NCI-H1694 (cell line): ENCODE measurements at regions not wholly inside any gene's neighbourhood (a gene's known extent, or its start where the extent isn't known, plus 50 kb on each side); places are given as distances from the start of the nearest gene placed in this dataset.
"Not testable (repeated sequence)": the region's sequence is repeated elsewhere in the genome, so short reads cannot be mapped to it uniquely, and the experiment has no call there.

Experiments
- DNase-seq: peaks from one replicate; lab custom pipeline; 2025; lab: John Stamatoyannopoulos, UW

DNA sequence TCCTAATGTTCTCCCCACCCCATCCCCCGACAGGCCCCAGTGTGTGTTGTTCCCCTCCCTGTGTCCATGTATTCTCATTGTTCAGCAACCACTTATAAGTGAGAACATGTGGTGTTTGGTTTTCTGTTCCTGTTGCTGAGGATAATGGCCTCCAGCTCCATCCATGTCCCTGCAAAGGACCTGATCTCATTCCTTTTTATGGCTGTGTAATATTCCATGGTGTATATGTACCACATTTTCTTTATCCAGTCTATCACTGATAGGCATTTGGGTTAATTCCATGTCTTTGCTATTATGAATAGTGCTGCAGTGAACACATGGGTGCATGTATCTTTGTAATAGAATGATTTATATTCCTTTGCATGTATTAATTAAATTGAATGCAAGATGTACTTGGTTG, 104.8 kb upstream of the WIPF3 start:
- DNase-seq = not testable (repeated sequence)

DNA sequence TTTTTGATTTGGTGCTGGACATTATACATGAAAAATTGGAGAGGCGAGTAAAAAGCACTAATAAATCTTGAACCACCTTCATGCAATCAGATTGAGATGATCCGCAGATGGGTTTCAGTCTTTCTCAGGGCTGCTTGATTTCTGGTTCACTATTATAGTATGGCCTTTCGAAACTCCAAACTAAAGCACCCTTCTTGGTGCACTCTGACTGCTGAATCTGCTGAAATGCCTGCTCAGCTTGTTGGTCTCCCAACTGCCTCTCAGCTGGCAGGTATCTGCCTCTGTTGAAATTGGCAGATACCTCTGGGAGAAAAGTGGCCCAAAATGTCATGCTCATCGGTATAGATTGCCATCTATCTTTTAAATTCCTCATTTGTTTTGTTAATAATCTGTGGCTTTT, 102.5 kb upstream of the WIPF3 start:
- DNase-seq = not testable (repeated sequence)

DNA sequence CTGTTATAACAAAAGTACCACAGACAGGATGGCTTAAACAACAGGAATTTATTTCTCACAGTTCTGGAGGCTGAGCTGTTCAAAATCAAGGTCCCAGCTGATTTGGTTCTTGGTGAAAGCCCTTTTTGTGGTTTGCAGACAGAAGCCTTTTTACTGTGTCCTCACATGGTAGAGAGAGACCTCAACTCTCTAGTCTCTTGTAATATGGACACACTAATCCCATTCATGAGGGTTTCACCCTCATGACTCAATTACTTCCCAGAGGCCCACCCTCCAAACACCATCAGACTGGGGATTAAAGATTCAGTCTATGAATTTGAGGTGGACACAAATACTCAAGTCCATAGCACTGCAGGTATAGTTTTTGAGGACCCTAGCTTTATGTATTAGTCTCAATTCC, 97.3 kb upstream of the WIPF3 start:
- not testable (repeated sequence) for DNase-seq

DNA sequence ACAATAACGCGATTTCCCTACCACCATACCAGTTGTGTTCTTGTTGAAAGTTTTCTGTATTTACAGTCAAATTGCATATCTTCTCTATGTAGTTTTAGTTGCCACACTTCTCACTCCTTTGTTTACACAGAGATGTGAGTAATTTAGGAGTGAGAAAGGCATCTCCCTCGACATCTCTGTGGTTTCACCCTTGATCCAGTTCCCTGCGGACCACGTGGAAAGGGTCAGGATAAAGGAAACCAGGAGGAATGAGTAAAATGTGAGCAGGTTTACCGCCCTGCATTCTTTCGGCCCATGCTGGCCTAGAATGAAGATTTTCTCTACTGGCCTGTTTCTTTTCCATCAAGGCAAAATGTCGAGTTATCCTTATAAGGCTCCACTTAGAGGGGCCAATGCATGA, 83.2 kb upstream of the WIPF3 start:
- DNase-seq = not testable (repeated sequence)

DNA sequence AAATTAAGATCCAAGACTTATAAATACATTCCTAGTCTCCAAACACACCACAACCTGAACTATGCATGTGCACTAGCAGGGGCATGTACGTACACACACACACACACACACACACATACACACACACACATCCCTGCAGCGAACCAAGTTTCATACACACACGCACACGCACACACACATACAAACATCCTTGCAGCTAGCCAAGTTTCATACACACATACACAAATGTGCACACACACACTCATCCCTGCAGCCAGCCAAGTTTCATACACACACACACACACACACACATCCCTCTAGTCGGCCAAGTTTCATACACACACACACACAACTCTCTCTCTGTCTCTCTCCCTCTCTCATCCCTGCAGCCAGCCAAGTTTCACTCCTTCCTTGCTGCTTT, 82.7 kb upstream of the WIPF3 start:
- DNase-seq = no peak

DNA sequence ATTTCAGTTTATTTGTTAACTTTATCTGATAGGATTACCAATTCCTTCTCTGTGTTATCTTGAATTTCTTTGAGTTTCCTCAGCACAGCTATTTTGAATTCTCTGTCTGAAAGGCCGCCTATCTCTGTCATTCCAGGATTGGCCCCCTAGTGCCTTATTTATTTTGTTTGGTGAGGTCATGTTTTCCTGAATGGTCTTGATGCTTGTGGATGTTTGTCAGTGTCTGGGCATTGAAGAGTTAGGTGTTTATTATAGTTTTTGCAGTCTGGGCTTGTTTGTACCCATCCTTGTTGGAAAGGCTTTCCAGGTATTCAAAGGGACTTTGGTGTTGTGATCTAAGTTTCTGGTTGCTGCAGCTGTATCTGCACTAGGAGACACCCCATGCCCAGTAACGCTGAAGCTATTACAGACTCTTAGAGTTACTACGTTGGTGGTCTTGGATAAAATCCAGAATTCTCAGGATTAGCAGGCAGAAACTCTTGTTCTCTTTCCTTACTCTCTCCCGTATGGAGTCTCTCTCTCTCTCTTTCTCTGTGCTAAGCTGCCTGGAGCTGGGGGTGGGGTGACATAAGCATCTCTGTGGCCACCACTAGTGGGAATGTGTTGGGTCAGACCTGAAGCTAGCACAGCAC, 76.7 kb upstream of the WIPF3 start:
- not testable (repeated sequence) for DNase-seq

DNA sequence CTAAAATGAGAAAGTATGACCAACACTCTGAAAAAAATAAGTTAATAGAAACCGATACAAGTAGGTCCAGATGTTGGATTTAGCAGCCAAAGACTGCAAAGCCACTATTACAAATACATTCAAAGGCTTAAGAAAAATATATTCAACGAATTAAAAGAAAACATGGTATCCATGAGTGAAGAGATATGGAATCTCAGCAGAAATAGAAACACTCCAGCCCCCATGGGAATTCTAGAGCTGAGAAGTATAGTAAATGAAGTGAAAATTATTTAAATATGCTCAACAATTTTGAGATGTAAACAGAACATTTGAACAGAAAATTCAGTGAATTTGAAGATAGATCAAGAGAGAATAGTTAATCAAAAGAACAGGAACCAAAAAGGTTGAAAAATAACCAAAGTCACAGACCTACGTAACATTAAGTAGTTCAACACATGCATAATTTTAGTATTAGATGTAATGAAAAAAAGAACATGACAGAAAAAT, 72.0 kb upstream of the WIPF3 start:
- DNase-seq = no peak

DNA sequence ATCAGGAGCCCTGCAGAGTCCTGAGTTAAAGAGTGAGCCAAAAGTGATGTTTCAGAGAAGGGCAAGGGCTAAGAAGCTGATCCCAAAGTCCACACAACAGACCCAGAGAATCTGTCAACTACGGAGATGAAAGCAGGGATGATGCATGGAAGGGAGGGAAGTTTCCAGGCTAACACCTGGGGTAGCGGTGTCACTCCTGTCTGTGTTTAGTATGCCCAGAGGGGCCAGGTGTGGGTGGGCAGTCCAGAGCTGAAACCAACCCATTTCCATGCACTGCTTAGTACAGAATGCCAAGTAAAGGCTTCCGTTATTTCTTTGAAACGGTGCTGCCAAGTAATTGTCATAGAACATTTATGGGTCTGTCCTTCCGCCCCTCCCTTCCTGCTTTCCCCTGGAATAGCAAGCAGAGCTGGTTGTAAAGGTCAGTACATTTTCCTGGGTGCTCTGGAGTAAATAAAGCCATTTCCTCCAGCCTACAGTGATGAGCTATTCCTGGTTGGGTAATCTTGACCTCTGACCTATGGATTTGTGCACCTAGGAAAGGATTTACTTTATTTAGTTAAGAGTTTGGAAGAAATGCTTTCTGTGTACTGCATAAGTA, 58.6 kb upstream of the WIPF3 start:
- not testable (repeated sequence) for DNase-seq

DNA sequence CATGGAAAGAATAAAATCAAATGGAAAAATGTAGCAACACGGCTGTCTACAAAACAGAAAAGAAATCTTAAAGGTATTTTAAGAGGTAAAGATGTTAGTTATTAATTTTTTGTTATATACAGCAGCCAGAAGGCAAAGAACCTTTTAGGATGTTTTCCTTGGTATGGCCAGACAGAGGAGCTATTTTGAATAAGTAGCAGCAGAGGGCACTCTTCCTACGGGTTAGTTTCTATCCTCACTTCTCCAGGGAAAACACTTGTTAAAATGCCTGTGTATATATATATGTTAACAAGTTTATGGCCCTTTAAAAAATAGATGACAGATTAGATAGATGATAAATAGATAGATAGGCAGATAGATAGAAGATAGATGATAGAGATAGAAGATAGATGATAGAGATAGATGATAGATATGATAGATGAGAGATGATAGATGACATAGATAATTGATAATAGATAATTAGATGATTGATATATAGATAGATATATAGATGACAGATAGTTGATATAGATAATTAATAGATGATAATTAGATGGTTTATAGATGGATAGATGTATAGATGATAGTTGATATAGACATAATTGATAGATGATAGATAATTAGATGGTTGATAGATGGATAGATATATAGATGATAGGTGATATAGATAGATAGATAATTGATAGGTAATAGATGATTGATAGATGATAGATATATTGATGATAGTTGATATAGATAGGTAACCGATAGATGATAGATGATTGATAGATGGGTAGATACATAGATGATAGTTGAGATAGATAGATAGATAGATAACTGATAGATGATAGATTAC, 57.8 kb upstream of the WIPF3 start:
- peak; percentile 47 for DNase-seq

DNA sequence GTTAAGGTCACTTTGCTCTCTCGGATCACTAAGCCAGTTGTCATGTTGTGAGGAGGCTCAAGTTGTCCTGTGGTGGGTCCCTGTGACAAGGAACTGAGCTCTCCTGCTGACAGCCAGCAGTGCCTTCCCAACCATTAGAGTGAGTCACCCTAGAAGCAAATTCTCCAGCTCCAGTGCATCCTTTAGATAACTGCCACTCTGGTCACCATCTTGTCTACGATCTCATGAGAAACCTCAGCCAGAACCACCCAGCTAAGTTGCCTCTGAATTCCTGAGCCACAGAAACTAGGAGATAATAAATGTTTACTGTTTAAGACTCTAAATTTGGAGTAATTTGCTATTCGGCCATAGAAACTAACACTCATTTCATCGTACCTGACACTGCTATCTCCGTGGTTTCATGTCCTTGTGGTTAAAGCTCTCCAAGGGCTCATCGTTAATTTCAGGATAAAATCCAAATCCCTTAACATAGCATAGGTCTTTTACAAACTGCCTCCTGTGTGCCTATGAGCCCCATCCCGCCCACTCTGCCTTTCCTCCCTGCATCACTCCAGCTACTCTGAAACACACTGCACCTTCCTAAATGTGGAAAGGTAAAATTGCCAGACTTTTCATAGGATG, 56.5 kb upstream of the WIPF3 start:
- no peak for DNase-seq

DNA sequence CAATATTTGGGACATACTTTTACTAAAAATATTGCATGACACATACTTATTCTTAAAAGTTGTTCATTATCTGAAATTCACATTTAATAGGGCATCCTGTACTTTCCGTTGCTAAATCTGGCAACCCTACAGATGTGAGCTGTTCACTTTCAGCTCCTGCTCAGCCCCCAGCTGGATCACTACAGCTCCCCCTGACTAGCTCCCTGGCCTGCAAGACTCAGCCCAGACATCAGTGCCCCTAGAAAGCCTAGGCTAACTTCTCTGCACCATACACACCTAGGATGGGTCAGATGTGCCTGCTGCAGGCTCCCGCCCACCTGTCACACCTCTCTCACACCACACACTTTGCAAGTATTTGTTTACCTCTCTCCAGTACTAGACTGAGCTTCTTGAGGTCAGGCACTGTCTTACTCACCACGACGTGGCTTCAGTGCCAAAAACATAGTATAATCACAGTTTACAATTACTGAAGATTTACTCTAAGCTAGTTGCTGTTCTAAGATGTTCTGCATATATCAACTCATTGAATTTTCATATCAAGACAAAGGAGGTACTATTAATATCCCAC, 55.9 kb upstream of the WIPF3 start:
- not testable (repeated sequence) for DNase-seq

DNA sequence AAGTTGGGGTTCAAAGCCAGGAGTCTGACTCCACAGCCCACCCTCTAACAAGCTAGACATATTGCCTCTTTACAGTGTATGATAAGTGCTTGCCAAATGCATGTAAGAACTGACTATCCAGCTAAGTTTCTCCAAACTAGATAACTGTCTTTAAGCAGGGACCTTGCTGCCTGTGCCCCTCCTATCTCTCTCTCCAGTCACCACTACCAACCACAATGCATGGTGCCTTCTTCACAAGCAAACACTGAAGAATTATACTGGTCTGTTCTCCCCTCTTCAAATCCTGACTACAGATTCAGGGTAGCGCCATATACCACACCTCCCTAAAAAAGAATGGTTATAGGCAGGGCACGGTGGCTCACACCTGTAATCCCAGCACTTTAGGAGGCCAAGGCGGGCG, 55.3 kb upstream of the WIPF3 start:
- DNase-seq = not testable (repeated sequence)

DNA sequence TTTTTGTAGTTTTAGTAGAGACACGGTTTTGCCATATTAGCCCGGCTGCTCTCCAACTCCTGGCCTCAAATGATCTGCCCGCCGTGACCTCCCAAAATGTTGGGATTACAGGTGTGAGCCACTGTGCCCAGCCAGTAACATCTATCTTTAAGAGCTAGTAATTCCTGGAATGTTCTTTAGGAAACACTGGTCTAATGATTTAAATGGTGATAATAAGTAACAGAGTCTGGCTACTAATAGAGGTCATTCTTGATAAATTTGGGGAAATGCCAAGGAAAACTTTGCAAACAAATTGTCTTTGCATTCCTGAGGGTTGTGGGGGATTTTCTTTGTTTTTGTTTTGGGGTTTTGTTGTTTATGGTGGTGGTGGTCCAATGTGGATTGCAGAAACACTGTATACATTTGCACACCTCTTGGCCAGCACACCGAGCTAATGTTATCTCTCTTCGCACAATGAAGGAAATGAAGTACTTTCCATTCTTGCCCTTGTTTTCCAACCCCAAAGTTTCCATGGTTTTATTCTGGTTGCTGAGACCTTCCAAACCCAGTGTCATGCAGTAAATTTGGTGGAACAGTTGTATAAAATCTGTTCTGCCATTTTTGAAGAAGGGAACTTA, 51.3 kb upstream of the WIPF3 start:
- DNase-seq = no peak
